Forelimb muscle (tissue), 1 donor: ENCODE measurements at regions not wholly inside any gene's neighbourhood (a gene's known extent, or its start where the extent isn't known, plus 50 kb on each side); places are given as distances from the start of the nearest gene placed in this dataset.

Experiments
- DNase-seq: peaks from one replicate; pipeline ENCODE4 v3.0.0-alpha.2; 2013; ENCODE audit warnings: low read depth

- DNase-seq, result no peak
Observed at GRCh38 chr7:33754933-33755928, 150.1 kb upstream of the BMPER start.

DNA sequence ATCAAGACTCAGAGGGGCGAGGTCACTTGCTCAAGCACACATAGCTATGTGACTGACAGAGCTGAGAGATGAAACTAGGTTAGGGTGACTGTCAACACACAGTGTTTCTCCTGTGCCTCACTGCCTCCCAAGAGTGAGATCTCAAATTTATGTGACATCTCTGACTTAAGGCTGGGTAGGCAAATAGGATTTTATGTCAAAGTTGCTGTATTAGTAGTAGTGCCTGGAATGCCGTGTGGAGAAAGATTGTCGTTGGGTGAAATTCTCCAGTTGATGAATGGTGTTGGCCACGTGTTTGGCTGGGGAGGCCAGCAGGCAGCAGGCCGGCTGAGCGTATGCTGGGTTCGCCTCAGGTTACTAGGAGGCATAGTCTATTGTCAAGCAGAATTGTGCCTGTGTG lies 148.3 kb upstream of the BMPER start:
- DNase-seq, result no peak

- no peak for DNase-seq
Observed at GRCh38 chr7:33757563-33758165, 147.7 kb upstream of the BMPER start.

DNA sequence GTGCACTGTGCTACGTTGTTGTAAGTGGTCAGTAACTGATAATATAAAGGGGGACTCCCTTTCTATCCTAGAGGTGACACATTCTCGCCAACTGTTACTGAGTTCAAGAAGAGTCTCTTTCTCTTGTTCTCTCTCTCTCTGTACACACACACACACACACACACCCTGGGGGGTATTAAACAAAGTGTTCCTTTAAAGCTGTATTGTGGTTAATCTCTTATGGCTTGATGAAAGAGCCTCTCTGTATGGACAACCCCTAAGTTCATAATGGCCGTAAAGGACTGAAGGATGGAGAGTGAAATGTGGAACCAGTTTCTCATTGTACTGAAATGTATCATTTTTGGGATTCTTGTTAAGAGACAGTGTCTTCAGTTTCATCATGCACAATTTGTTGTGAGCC lies 145.2 kb upstream of the BMPER start:
- DNase-seq, result no peak

DNA sequence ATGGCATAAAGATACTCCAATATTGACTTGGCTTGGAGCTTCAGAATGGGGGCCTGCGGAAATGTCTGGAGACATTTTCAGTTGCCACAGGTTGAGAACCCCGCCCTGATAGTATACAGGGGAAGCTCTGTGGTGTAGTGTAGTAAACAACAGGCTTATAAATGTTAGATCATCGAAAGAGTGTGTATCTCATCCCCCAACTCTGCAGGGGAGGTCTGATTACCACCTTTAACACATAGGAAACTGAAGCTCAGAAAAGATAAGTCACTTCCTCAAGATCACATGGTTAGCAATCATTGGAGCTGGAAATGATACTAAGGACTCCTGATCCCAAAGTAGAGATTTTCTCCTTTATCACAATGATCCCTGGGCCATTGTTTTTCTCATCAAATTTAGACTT lies 144.5 kb upstream of the BMPER start:
- DNase-seq, result no peak

DNA sequence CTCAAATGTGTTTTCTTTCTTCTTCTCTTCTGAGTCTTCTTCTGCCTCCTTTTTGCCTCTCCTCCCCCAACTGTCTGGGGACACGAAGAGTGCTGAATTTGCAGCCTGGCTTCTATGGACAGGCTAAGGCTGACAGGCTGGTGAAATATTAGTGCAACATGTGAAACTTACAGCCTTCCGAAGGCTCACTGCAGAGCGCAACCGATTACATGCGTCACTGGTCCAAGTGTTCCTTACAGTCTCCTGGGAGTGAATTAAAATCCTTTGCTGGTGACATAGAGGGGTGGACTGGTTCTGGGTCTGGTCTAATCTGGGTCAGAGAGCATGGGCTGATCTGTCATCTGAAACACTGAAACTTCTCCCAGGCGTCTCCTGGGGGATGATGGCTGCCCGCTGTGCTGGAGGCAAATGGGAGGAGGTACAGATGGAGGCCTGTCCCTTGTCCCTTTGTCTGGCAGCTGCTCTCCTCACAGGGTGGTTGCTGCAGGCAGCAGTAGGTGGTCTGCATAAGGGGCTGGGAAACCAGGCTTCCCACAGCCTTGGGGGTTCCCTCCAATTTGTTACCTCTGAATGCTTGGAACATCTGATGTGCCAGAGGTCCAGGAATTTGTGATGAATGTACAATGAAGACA lies 143.8 kb upstream of the BMPER start:
- no peak for DNase-seq

DNA sequence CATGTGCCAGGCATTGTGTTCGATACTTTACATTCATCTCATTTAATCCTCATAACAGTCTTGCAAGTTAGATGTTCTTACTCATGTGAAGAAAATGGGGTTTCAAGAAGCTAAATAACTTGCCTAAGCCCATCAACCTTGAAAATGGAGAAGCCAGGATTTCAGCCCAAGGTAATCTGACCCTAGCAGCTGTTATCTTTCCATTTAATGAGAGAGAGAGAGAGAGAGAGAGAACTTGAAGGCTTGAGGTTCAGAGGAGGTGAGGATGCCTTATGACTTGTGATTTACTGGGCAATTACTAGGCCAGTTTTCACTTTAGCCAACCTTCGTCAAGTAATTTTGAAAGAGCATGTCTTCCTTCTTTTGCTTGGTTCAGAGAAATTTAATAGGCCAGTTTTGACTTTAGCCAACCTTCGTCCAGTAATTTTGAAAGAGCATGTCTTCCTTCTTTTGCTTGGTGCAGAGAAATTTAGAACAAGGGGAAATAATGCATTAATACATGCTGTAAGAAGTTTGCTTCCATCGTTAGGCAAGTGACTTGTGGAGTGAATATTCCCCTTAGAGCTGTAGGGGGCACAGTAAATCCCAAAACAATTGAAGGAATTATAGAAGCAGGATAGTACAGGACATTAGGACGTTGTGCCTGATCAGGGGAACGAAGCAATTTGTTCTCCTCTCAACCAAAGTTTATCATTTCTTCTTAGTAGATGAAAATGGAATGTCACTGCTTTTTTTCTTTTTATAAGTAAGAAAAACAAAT lies 143.0 kb upstream of the BMPER start:
- no peak for DNase-seq

DNA sequence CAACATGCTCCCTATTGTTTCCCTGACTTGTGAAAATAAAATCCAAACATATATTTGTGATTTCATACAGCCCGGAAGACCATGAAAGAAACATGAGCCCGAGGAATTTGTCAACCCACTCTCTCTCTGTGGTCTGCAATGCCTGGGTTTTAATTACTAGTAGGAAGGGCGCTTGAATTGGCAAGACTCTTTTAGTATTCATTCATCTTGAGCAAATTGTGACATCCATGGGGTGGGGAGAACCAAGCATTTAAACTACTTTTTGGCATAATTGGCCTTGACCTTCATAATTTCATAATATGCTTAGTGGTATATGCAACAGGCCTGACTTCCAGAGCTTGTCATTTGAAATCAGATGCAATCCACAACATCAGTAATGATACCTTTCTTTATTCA lies 142.4 kb upstream of the BMPER start:
- DNase-seq, result no peak

GRCh38 chr7:33764752-33765451 lies 140.4 kb upstream of the BMPER start:
- no peak for DNase-seq

DNA sequence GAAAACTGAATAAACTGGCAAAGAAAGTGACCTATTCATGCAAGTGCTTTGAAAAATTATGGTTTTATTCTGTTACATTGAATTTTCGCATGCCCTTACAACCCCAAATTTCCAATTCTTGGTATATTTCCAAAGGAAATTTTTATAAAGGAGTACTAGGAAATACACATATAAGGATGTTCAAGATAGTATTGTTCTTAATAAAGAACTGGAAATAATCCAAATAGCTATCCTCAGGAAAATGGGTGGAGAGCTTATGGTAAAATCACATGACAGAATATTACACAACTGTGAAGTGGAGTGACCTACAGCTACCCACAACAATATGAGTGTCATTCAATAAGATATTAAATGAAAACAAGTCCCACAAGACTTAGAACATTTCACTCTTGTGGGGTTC lies 138.9 kb upstream of the BMPER start:
- no peak for DNase-seq

DNA sequence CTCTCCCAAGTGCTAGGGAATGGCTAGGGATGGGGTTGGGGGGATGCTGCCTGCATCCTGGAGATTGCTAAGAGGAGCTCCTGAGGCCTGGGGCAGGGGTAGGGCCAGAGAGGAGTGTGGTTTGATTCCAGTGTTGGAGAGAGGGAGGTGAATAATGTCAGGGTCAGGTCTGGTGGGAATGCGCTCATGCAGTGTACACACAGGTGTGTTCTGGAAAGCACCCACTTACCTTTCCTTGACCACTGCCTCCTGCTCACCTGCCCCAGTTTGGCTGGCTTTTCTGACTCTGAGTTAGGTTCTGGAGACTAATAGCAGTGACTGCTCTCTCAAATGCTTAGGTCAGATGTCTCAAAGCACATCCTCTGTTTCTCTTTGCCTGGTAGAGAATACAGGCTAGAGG lies 135.4 kb upstream of the BMPER start:
- no peak for DNase-seq

- no peak for DNase-seq
Observed at GRCh38 chr7:33770576-33770975, 134.8 kb upstream of the BMPER start.

- DNase-seq, result no peak
Observed at GRCh38 chr7:33771422-33771821, 133.9 kb upstream of the BMPER start.

DNA sequence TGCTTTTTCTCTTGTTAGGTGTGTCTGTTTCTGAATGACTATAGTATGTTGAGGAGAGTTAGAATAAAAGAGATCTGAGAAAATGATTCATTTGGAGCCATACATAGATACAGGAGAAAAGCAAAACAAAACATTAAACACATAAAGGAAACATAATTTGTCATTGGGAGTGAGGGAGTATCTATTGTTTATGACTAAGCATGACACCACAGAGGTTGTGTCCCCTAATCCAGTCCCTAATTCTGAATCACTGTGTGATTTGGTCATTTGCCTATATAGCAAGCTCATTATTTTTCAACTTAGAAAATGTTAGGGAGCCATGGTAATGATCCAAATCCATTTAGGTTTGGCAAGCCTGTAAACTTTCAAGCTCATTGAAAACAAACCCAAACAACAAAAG lies 132.3 kb upstream of the BMPER start:
- no peak for DNase-seq

DNA sequence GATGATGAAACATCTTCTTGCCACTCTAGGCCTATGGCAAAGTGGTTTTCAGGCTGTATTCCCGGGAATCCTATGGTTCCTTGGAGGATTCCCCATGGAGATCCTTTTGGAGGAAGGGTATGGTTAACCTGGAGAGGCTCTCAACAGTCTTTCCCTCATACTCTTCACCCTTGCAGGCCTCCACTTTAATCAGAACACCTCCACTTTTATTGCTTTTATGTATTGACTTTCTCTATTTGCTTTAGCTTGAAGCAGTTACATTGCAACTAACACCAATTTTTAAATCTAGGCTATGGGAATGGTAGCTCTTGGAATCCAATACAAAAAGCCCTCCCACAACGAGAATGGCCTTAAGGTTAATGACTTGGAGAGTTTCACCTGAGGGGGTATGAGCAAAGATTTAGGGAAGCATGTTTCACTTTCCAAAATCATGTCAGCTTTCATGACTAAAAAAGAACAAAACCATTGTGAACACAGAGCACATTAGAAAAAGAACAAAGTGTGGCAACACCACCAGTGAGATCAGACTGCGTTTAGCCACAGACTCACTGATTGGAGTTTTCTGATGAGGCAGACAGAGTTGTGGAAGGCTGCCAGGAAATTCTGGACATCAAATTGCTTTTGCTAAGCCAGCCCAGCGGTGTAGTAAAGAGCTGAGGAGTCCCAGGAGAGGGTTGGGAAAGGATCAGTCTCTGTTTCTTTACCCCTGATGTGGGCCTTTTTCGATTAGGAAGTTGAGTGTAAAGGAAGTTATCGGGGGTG lies 130.4 kb upstream of the BMPER start:
- no peak for DNase-seq

GRCh38 chr7:33775790-33776189 lies 129.5 kb upstream of the BMPER start:
- DNase-seq, result no peak

DNA sequence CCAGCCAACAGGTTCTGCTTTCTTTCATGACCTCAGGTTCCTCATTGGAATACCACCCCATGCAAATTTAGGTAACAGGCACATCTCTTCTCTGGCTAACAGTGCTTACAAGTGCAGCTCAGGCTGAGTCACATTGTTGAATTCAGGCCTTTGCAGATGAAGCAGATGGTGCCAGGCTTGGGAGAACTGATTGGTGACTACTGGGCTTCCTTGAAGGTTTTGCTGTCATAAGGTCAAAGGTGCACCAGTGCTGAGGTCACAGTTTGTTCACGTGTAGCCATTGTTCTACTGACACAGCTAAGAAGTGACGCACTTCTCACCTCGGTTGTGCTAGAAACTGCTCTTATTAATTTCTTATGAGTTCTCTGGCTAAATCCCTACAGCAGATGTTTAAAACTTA lies 128.6 kb upstream of the BMPER start:
- no peak for DNase-seq

DNA sequence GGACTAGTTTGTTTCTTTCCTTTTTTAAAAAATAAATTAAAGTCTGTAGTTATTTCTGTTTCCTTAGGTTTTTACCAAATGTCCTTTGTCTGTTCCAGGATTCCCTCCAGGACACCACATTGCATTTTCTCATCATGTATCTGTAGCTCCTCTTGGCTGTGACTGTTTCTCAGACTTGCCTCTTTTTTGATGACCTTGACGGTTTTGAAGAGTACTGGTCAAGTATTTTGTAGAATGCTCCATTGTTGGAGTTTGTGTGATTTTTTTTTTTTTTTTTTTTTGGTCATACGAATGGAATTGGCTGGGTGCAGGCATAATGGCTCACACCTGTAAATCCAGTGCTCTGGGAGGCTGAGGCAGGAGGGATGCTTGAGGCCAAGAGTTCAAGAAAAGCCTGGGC lies 127.1 kb upstream of the BMPER start:
- DNase-seq, result no peak

DNA sequence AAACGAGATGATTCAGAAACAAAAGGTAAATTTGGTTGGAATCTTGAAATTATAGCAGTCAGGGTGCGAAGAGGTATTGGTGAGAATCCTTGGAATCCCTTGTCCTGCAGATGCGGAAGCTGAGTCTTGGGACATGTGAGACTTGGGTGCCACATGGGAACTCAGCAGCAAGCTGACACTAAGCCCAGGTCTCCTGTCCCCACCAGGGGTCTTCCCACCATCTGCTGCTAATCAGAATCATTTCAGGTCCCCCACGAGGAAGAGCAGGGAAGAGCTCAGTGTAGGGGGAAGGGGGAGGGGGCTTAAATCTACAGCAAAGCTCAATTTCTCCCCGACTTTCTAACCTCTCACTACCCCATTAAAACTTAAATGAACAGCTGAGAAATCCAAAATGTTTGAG lies 126.1 kb upstream of the BMPER start:
- DNase-seq, result no peak

GRCh38 chr7:33781167-33781566 lies 124.2 kb upstream of the BMPER start:
- DNase-seq, result no peak

GRCh38 chr7:33781796-33782195 lies 123.5 kb upstream of the BMPER start:
- DNase-seq, result no peak
